Kidney capillary endothelial cell (primary cell): ENCODE measurements at regions not wholly inside any gene's neighbourhood (a gene's known extent, or its start where the extent isn't known, plus 50 kb on each side); places are given as distances from the start of the nearest gene placed in this dataset.
A peak's percentile ranks its signal among the peaks of the same experiment; 100 is the strongest.

Experiments
- DNase-seq: peaks from one replicate; pipeline ENCODE4 v3.0.0-alpha.2; 2018; ENCODE audit warnings: low spot score

DNA sequence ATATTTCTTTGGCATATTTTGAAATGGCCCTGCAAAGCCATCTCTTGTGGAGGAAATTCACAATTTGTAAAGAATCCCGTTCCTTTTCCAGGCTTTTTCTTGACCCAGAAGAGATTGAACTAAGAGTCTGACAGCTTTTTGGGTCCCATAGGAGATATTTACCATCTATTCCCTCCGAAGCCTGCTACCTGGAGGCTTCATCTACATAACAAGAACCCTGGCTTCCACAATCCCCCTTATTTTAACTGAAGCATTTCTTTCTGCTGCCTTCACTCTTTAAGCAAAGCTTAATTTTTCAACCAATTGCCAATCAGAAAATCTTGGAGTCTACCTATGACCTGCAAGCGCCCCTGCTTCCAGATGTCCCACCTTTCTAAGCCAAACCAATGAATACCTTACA is 248.1 kb upstream of the GADL1 start:
- DNase-seq = no peak

DNA sequence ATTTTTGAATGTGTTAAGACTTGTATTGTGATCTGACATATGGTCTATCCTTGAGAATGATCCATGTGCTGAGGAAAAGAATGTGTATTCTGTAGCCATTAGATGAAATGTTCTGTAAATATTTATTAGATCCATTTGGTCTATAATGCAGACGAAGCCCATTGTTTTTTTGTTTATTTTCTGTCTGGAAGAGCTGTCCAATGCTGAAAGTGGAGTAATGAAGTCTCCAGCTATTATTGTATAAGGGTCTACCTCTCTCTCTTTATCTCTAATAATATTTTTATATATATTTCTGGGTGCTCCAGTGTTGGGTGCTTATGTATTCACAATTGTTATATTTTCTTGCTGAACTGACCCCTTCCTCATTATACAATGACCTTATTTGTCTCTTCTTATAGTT is 250.6 kb upstream of the GADL1 start:
- no peak for DNase-seq

DNA sequence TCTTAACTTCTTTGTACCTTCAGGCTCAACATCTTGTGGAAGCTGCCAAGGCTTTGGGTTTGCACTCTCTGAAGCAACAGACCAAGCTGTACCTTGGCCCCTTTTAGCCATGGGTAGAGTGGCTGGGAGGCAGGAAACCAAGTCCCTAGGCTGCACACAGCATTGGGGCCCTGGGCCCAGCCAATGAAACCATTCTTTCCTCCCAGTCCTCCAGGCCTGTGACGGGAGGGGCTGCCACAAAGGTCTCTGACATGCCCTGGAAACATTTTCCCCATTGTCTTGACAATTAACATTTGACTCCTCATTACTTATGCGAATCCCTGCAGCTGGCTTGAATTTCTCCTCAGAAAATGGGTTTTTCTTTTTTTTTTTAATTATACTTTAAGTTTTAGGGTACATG is 253.1 kb upstream of the GADL1 start:
- no peak for DNase-seq

DNA sequence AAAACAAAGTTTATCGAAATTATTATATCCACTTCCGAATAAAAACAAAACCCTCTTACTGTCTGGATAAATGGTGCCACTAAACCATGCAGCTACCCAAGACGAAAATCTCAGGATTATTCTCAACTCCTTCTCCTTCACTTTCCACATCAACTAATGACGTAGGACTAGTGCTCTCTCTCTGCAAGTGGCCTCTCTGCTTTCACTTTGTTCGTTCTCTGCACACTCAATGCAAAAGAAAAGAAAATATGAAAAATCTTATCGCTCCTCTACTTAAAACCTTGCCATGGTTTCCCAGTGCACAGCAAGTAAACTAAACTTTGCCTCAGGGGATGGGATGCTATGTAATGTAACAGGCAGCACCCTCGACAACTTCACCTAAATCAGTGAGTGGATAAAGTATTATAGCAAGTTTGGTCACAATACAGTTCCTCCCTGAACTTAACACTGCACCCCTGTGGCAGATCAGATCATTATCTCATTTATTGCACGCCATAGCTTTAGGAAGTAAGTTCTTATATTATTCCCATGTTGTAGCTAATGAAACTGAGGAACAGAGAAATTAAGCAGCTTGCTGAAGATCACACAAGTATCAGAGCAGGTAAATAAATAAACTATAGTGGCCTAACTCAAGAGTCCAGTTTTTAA is 262.7 kb upstream of the GADL1 start:
- DNase-seq = no peak

DNA sequence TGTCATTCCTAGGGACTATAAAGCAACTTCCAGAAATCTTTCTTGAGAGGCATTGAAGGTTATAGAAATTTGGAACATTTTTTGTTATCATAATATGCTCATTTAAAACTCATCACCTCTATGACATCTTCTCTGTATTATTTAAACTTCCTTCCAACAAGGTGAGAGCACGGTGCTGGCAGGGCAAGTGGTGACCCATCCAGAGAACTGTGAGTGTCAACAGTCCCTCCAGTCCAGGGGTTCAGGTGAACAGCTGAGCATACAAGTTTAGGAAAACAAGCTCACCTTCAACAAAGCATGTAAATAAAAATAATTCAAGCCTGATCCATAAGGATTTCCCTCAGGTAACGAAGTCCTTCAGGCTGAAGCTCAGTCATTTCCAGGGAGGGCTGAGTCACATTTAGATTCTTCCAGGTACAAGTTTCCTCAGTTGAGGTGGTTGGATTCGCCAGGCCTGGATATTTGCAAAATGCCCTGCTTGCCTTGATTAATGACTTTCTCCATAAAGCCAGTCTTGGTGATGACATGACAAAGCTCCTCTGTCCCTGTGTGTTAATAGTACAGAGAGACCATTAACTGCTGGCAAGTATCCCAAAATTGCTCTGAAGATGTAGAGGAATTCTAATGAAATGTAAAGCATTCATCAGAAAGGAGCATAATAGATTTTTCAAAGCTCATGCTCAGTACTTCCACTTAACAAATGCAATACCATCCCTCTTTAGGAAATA is 263.6 kb upstream of the GADL1 start:
- no peak for DNase-seq

DNA sequence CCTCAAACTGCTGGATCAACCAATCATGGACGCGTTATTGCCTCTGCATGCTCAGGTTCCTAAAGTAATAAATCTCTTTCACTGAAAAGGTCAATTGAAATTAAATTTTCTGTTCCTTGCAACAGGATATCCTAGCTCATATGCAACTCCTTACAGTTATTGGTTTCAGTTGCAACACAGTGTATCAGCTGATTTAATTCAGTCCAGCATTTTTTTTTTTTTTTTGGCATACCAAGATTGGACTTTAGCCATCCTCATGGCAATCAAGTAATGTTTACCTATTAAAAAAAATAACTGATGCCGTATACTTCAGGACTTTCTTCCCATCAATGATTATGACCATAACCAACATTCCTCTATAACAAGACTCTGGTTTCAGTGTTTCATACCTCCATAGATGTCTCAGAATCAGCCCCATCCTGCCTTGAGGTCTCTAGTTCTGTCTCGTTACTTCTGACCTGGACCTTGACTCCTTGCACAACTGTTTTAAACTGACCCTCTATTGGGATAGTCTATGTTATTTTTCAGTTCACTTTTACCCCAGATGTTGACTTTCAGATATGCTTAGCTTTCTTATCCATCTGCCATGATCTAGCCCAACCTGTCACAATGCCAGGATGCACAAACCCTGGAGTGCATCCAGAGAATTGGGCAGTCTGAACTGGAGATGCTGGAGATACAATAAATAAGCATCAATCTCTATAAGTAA is 265.0 kb upstream of the GADL1 start:
- no peak for DNase-seq

DNA sequence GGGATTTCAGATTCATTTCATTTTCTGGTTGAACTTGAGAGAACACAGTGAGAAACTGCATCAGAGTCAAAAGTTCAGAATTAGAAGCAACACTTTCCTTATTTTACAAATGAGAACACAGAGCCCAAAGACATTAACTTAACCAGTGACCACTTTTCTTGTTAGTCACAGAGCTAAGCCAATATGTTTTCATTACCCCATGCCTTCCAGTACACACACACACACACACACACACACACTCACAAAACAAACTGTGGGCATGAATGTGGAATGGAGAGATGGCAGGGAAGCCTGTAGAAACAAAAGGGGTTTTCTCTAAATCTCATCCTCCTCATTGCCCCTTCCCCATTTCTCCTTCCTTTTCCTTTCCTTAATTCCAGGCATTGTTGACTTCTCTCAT is 267.4 kb upstream of the GADL1 start:
- DNase-seq = no peak

DNA sequence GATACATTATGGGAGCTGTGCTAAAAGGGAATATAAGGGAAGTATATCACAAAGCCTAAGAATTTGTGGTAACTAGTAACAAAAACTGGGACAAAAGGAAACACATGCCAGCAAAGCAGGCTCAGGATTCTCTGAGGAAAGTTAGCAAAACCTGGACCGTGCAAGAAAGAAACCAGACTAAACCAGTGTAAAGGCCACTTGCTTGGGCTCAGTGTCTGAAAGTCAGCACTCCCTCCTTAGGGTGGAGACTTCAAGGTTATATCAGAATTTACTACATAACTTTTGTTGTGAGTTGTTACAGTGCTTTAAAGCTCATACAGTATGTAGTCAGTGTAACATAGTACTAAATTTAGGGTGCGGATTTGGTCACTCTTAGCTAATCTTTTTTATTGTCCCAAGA is 269.9 kb upstream of the GADL1 start:
- no peak for DNase-seq

DNA sequence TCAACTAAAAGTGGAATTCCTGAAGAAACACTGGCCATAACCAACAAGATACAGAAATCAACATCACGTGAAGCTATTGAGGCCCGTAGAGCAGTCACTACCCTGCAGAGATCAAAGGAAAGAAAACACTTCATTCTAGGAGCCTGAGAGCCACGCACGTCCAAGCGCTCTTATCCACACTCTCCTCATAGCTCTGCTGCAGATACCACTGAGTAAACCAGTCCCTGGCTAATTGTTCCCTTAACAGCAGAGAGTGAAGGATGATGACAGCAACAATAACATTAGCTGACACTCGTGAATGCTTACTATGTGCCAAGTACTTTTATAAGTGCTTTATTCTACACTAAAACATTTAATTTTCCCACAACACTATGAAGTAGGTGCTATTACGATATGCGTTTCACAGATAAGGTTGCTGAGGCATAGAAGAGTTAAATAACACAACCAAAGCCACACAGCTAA is 271.0 kb upstream of the GADL1 start:
- no peak for DNase-seq

DNA sequence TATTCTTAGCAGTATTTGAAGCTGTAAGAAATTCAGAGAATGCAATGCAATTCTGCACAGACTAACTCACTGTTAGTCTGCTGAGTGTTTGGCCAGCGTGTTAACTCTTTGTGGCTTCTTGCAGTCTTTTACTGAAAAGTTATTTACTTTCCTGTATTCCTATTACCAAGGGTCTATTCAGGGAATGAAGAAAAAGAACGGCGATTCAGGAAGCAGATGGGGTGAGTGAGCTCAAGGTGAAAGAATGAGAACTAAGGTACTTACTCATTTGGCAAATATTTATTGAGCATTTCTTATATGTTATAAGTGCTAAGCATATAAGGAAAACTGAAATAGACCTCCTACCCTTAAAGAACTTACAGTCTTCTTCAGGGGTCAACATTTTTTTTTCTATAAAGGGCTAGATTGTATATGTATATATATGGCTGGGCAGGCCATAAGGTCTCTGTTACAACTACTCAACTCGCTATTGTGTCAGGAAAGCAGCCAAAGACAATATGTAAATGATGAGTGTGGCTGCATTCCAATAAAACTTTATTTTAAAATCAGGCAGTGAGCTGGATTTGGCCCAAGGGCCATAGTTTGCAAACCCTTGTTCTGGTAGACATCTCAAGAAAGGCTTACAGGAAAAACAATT is 271.9 kb upstream of the GADL1 start:
- DNase-seq = peak; percentile 25

DNA sequence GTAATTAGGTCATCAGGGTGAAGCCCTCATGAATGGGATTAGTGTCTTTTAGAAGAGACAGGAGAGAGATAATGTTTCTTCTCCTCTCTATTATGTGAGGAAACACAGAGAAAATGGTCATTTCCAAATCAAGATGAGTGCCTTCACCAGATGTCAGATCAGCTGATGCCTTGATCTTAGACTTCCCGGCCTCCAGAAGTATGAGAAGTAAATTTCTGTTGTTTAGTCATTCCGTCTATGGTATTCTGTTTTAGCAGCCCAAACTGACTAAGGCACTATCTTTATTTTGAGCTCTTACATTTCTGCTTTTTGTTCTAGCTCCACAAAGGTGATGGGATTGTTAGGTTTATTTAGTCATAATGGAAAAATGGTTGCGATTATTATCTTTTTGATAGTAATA is 273.2 kb upstream of the GADL1 start:
- DNase-seq = no peak

DNA sequence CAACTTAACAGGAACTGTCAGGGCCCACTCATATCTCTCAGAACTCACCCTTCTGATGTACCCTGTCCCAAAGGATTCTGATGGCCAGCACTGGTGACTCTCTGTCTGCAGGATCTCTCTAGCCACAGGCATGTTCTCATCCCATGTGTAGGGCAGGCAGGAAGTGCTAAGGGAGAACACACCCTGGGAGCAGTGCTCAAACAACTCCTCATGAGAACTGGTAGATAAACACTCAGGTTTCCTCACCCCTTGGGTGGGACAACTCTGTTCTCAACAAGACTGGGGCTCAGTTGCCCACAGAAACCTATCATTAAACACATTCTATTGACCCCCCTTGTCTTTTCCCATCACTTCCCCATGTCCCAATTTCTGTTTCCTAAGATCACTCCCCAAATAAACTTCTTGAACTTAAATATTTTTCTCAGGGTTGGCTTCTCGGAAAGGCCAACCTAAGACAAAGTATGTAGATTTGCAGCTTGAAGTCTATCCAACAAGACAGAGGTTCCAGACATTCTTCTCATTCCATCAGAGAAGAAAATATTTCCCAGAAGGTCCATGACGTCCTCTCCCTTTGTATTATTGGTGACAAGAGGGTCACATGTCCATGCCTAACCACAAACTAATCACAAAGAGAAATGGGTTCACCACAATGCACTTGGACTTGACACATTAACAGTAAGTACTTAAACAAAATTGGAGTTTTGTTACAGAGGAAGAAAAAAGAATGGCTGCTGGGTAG is 276.6 kb upstream of the GADL1 start:
- DNase-seq = no peak

DNA sequence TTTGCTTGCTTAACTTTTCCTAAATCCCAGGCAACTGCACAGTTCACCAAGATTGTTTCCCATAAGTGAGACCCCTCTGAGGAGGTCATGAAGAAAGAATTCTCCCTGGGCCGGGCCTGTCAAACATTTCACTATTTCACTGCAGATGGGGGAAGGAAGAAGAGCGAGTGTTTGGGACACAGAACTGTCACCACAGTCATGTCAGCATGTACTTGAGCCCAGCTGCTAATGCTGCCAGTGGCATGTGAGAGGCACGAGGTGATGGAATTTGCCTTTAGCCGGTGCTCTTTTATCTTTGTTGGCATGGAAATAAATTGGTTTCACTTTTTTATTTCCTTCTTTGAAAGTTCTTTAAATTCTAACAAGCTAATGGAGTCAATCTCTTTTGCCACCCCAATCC is 277.9 kb upstream of the GADL1 start:
- no peak for DNase-seq

DNA sequence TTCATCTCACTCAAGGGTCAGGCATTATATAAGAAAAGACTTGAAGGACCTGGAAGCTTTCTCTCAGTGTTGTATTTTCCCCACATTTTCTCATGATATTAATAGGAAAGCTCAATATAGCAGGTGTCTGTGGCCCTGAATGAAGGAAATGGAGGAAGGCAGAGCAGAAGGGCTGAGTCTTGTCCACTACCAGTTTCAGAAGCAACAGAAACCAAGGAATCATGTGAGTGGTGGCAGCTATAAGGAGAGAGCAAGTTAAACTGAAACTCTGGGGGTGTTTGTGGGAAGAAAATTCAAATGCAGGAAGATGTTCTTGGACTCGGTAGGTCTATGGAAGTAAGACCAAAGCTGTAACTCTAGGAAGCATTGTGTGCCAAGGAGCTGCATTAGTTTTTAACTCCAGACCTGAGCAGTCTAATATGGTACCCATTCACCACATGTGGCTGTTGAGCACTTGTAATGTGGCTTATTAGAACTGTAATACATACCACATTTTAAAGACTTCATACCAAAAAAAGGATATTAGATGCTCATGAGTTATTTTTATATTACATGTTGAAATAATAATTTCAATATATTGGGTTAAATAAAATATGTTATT is 278.8 kb upstream of the GADL1 start:
- DNase-seq = no peak

DNA sequence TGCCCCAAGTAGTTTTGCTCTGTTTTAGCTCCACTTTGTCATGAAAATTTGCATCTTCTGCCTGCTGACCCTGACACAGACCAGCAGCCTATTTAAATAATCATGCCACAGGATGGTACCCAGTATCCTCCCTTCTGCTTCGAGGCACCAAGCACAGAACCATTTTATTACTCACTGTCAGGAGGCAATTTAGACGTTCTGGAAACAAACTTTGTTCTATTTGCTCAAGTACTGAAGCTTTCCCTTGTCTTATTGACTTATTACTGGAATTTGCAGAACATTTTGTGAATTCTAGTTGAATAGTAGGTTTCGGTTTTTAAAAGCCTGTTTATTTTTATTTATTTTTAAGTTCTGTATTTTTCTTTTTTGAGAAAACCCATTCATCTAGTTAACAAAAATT is 279.6 kb upstream of the GADL1 start:
- no peak for DNase-seq

DNA sequence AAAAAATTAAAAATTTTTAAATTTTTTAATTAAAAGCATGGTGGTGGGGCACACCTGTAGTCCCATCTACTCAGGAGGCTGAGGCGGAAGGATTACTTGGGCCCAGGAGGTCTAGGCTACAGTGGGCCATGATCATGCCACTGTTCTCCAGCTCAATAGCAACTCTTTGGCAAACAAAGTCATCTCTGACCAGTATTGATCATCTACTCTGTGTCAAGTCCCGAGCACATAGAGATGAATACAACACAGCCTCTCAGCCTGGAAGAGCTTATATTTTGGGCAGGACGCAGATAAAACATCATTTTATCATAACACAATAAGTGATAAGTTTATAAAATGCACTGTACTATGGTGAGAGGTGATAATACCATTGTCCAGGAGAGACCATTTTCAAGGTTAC is 281.6 kb upstream of the GADL1 start:
- DNase-seq = no peak

DNA sequence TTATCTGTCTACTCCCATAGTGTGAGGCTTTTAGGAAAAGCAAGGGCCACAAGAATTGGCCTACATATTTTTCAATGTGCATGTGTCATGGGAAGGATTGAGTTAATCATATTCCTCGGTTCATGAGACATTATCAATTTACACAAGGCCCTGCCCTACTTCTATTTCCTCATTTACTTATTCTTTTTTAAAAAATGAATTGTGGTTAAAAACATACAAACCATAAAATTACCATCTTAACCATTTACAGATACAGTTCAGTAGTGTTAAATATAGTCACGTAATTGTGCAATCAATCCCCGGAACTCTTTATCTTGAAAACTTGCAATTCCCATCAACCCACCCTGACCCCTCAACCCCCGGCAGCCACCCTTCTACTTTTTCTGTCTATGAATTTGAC is 284.0 kb upstream of the GADL1 start:
- no peak for DNase-seq

DNA sequence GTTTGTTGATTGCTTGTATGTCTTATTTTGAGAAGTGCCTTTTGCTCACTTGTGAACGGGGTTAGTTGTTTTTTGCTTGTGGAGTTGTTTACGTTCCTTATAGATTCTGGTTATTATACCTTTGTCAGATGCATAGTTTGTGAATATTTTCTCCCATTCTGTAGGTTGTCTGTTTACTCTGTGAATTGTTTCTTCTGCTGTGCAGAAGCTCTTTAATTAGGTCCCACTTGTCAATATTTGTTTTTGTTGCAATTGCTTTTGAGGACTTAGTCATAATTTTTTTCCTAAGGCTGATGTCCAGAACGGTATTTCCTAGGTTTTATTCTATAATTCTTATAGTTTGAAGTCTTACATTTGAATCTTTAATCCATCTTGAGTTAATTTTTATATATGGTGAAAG is 285.3 kb upstream of the GADL1 start:
- DNase-seq = no peak

DNA sequence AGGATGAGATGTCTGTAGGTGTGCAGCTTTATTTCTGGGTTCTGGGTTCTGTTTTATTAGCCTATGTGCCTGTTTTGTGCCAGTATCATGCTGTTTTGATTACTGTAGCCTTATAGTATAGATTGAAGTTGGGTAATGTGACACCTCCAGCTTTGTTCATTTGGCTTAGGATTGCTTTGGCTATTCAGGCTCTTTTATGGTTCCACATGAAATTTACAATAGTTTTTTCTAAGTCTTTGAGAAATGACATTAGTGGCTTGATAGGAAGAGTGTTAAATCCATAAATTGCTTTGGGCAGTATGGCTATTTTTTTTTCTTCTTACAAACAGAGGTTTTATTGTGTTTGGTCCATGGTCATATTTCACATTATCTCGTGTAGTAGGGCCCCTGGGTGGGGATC is 285.8 kb upstream of the GADL1 start:
- no peak for DNase-seq

DNA sequence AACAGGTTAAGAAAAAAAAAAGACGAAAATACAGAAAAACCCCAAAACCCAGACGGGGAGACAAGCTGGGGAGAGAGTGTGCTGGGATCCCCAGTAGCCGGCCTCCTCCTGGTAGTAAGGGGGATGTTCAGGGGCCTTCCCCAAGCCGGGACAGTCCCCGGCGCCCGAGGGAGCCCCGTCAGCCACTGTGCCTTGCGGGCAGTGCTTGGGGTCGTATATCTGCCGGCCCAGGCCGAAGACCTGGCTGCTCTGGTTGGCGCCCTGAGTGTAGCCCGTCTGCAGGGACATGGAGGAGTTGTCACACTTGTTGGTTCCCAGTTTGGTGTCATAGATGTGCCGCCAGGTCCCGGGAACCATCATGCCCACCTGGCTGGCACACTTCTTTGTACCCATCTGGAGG is 287.2 kb upstream of the GADL1 start:
- no peak for DNase-seq

DNA sequence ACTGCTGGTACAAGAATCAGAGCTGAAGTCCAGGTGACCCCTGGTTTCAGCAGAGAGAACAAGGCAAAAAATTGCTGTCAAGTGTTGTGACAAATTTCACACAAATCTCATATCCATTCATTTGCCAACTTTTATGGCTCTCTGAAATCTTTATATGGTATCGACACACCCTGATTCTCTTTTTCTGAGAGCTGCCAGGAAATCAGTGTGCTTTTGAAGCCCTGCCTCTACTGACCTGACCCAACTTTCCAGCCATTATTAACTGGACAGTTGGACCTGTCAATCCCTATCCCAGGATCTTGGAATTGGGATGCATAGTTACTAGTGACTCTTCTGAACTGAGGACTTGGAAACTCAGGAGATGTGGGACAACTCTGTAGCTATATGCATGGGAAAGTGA is 288.2 kb upstream of the GADL1 start:
- DNase-seq = no peak
